Prostate gland (tissue), 2 donors: ENCODE measurements at regions not wholly inside any gene's neighbourhood (a gene's known extent, or its start where the extent isn't known, plus 50 kb on each side); places are given as distances from the start of the nearest gene placed in this dataset.
"Not testable (repeated sequence)": the region's sequence is repeated elsewhere in the genome, so short reads cannot be mapped to it uniquely, and the experiment has no call there.

Source experiments
- DNase-seq: peaks from one replicate; pipeline ENCODE4 v3.0.0-alpha.2; 2019; ENCODE audit warnings: low spot score
- H3K27ac ChIP-seq, 2 donors: fragments of 200-600 bp; sonication (generic); 2 replicates each; pipeline ENCODE4 v1.5.1; 2017 to 2019
- H3K27me3 ChIP-seq: fragments of 200-600 bp; sonication (generic); replicated peaks from 2 replicates; pipeline ENCODE4 v1.5.1; 2019; ENCODE audit not compliant: insufficient read depth
- H3K36me3 ChIP-seq, 2 donors: fragments of 200-600 bp; sonication (generic); 1 replicate in 1 of 2; 2 replicates in 1 of 2; pipeline versions ENCODE4 v1.5.1 to v1.8.1; 2017 to 2019
- H3K4me1 ChIP-seq: fragments of 200-600 bp; sonication (generic); replicated peaks from 2 replicates; pipeline ENCODE4 v1.5.1; 2019
- H3K4me3 ChIP-seq, 2 donors: fragments of 200-600 bp; sonication (generic); 2 replicates each; pipeline ENCODE4 v1.5.1; 2017 to 2019
- H3K9me3 ChIP-seq: fragments of 200-600 bp; sonication (generic); 2 replicates; pipeline ENCODE4 v1.5.1; 2017
- CTCF ChIP-seq, 4 experiments: fragments of 200-600 bp in 2 of 4; fragments of 450-650 bp in 2 of 4; sonication (generic) in 2 of 4; IDR thresholded peaks; 1 replicate in 3 of 4; 2 replicates in 1 of 4; pipeline ENCODE4 v1.5.1; 2016 to 2019; ENCODE audit warnings: antibody characterized with exemption in 4 of 4, mild to moderate bottlenecking in 2 of 4, moderate library complexity in 2 of 4
- POLR2A ChIP-seq: fragments of 450-650 bp; IDR thresholded peaks from one replicate; pipeline ENCODE4 v1.6.1; 2016; ENCODE audit warnings: antibody characterized with exemption, mild to moderate bottlenecking
- POLR2AphosphoS5 ChIP-seq: sonication (generic); formaldehyde crosslinking; IDR thresholded peaks from one replicate; pipeline ENCODE4 v1.6.1; 2017; ENCODE audit warnings: antibody characterized with exemption
- WGBS: methylation state at CpG from one replicate; pipeline ENCODE4 v1.1.5; 2018; 5-methylcytosine and 5-hydroxymethylcytosine counted together
- intact Hi-C: fragments of 100-400 bp; cut with DNase I; formaldehyde crosslinking; loops from one replicate; pipeline ENCODE4 v1.14.2; 2022

DNA sequence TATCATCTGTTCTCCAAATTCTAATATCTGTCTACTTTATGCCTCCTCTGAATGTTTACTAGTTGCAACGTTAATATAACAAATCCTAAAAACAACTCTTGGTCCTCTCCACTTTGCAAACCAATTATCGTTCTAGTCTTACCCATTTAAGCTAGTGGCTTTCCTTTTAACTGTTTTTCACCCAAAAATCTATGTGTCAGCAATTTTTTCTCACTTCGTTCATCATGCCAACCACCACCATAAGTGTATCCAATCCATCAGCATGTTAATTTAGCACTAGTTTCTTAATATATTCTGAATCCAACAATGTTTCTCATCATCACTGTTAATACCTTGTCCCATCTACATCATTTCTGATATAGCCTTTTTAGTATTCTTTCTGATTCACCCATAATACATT lies 90.0 kb upstream of the RORB start:
- no peak for DNase-seq
- Histone ChIP-seq H3K4me3 (no peak overlapping the region), H3K4me1 (no peaks in the 10 kb centered on the region), H3K36me3 (no peaks in the 10 kb centered on the region), H3K9me3 (no peaks in the 10 kb centered on the region), H3K27ac (no peak overlapping the region), H3K27me3 (no peaks in the 10 kb centered on the region)
- TF ChIP-seq POLR2AphosphoS5, result no peak
- no peak for TF ChIP-seq POLR2A
- TF ChIP-seq CTCF (IDR thresholded peaks at IDR 0.05), result no peak
- intact Hi-C loops, result no loop called here
- 86% methylated on average over 3 of the region's 3 CpGs for WGBS

DNA sequence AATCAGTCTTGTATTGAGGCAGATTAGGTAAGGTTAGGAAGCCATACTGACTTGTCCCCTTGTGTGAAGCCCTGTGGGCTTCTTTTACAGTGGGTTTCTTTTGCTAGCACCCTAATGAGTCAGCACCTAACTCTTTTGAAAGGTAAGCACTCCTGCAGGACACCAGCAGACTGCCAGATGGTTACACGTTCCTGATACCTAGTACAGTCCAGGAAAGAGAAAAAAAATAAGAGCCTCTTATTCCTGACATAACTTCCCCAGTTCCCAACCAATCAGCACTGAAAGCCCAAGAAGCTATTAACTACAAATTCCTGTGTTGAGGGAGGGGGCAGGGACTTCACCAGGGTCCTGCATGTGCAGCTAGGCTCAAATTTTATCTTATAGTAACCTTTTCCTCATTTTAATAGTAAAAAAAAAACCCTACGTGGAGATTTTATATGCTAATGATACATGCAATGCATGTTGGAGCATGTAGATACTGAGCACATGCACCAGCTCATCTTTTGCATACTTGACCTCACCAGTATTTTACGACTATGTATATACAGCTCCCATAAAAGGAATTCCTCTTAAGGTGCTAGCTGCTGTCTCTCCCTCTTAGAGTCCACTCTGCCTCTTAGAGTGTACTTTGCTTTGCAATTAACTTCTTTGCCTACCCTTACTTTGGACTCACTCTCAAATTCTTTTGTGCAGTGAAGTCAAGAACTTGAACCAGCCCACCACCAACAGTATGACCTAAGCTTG lies 84.7 kb upstream of the RORB start:
- Histone ChIP-seq H3K27ac (no peak overlapping the region), H3K36me3 (no peaks in the 10 kb centered on the region), H3K4me3 (no peak overlapping the region), H3K27me3 (no peaks in the 10 kb centered on the region), H3K4me1 (no peaks in the 10 kb centered on the region), H3K9me3 (no peaks in the 10 kb centered on the region)
- intact Hi-C loops, result no loop called here
- WGBS, result 31% methylated on average over 3 of the region's 3 CpGs
- DNase-seq, result no peak
- TF ChIP-seq CTCF (IDR thresholded peaks at IDR 0.05) (no peak), POLR2A (no peak), POLR2AphosphoS5 (no peak)

- Histone ChIP-seq H3K4me3 (no peak overlapping the region), H3K36me3 (no peaks in the 10 kb centered on the region), H3K27ac (no peak overlapping the region), H3K4me1 (no peaks in the 10 kb centered on the region), H3K27me3 (no peaks in the 10 kb centered on the region), H3K9me3 (no peaks in the 10 kb centered on the region)
- intact Hi-C loops, result no loop called here
- TF ChIP-seq POLR2A (no peak), CTCF (IDR thresholded peaks at IDR 0.05) (no peak), POLR2AphosphoS5 (no peak)
- no peak for DNase-seq
- 40% methylated on average over 1 of the region's 1 CpG for WGBS
Measured at GRCh38 chr9:74413876-74414275, 83.3 kb upstream of the RORB start.

- H3K27ac ChIP-seq, result no peak overlapping the region
- no peak for DNase-seq
- TF ChIP-seq POLR2AphosphoS5 (no peak), POLR2A (no peak)
Measured at GRCh38 chr9:74414325-74414724, 82.8 kb upstream of the RORB start.

DNA sequence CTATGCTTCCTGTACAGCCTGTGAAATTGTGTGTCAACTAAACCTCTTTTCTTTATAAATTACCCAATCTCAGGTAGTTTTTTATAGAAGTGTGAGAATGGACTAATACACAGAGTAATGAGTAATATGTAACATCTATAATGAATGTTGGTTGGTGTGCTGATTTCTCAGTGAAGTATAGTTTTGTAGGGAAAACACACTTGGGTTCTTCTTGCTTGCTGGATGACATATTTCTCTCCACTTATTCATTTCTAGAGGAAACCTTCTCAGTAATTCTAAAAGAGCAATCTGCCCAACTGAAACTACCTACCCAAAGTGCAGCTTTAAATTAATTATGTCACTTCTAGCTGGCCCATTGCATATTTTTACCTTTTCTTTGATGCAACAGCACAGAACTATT lies 81.1 kb upstream of the RORB start:
- intact Hi-C loops, result no loop called here
- H3K27me3 ChIP-seq, result no peaks in the 10 kb centered on the region
- no peak overlapping the region for H3K27ac ChIP-seq
- H3K9me3 ChIP-seq, result no peaks in the 10 kb centered on the region
- TF ChIP-seq CTCF (IDR thresholded peaks at IDR 0.05), result no peak
- no peak for TF ChIP-seq POLR2A
- TF ChIP-seq POLR2AphosphoS5, result no peak
- no peaks in the 10 kb centered on the region for H3K36me3 ChIP-seq
- no peak overlapping the region for H3K4me3 ChIP-seq
- no peak for DNase-seq
- H3K4me1 ChIP-seq, result no peaks in the 10 kb centered on the region

More at GRCh38 chr9:74414325-74414724, 82.8 kb upstream of the RORB start:
- H3K36me3 ChIP-seq, result no peaks in the 10 kb centered on the region
- intact Hi-C loops, result no loop called here
- H3K9me3 ChIP-seq, result no peaks in the 10 kb centered on the region
- no peak overlapping the region for H3K4me3 ChIP-seq
- no peaks in the 10 kb centered on the region for H3K27me3 ChIP-seq
- no peaks in the 10 kb centered on the region for H3K4me1 ChIP-seq
- 64% methylated on average over 1 of the region's 1 CpG for WGBS

DNA sequence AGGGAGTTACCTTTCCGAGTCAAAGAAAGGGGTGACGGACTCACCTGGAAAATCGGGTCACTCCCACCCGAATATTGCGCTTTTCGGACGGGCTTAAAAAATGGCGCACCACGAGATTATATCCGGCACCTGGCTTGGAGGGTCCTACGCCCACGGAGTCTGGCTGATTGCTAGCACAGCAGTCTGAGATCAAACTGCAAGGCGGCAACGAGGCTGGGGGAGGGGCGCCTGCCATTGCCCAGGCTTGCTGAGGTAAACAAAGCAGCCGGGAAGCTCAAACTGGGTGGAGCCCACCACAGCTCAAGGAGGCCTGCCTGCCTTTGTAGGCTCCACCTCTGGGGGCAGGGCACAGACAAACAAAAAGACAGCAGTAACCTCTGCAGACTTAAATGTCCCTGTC lies 72.6 kb upstream of the RORB start:
- intact Hi-C loops, H3K4me3 ChIP-seq, H3K27me3 ChIP-seq, H3K9me3 ChIP-seq, H3K4me1 ChIP-seq, H3K36me3 ChIP-seq, DNase-seq, H3K27ac ChIP-seq: not testable (repeated sequence)
- 73% methylated on average over 16 of the region's 16 CpGs for WGBS
